RWPE1 (cell line): ENCODE measurements at regions not wholly inside any gene's neighbourhood (a gene's known extent, or its start where the extent isn't known, plus 50 kb on each side); places are given as distances from the start of the nearest gene placed in this dataset.

ENCODE experiments used
- CTCF ChIA-PET: fragments of 350-600 bp; sonication (Branson Sonifier 250); formaldehyde crosslinking; extraction: SDS; loops from one replicate; lab custom pipeline; 2021; lab: Yijun Ruan, JAX
- POLR2A ChIA-PET: fragments of 400-600 bp; formaldehyde crosslinking; extraction: SDS; loops from one replicate; lab custom pipeline; 2020; ENCODE audit warnings: antibody characterized with exemption; ENCODE audit not compliant: low non-redundant PET; lab: Yijun Ruan, JAX
- DNase-seq: peaks from one replicate; pipeline ENCODE4 v3.0.0; 2012; ENCODE audit warnings: low spot score
- H3K27ac ChIP-seq: fragments of 450-650 bp; 2 replicates; pipeline ENCODE4 v1.5.1; 2017
- TF ChIP-seq, protein P1 (sequence below): fragments of 450-650 bp; conservative IDR thresholded peaks from 2 replicates; pipeline ENCODE4 v1.5.1; 2017; ENCODE audit warnings: low read depth, mild to moderate bottlenecking

- TF ChIP-seq, protein P1, sequence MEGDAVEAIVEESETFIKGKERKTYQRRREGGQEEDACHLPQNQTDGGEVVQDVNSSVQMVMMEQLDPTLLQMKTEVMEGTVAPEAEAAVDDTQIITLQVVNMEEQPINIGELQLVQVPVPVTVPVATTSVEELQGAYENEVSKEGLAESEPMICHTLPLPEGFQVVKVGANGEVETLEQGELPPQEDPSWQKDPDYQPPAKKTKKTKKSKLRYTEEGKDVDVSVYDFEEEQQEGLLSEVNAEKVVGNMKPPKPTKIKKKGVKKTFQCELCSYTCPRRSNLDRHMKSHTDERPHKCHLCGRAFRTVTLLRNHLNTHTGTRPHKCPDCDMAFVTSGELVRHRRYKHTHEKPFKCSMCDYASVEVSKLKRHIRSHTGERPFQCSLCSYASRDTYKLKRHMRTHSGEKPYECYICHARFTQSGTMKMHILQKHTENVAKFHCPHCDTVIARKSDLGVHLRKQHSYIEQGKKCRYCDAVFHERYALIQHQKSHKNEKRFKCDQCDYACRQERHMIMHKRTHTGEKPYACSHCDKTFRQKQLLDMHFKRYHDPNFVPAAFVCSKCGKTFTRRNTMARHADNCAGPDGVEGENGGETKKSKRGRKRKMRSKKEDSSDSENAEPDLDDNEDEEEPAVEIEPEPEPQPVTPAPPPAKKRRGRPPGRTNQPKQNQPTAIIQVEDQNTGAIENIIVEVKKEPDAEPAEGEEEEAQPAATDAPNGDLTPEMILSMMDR: no peak
- POLR2A ChIA-PET: no interaction called here
- CTCF ChIA-PET: no interaction called here
- no peak overlapping the region for H3K27ac ChIP-seq
- no peak for DNase-seq
Observed at GRCh38 chr3:111339017-111339416, 203.0 kb upstream of the CD96 start.

DNA sequence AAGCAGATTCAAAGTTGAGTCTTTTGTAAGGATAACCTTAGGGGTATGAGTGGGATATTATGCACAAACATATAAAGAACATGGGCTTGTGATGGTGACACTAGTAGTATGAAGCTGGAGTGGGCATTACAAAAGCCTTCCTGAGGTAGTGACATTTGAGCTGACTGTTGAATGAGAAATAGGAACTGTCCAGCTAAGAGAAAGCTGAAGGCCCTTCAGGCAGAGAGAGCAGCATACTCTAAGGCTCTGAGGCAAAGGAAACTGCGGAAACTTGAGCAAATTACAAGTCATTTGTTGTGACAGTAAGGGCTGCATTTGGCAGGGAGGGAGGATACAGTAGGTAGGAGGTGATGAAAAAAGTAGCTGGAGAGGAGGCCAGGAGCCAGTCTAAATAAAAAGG lies 190.7 kb upstream of the CD96 start:
- no peak for DNase-seq
- TF ChIP-seq, protein P1: no peak
- ChIA-PET POLR2A (no interaction called here), CTCF (interaction anchor here (0.6 kb wide), 1 partner anchor 61 kb away, joined by 3 read pairs; no protein-coding TSS in a partner anchor)
- H3K27ac ChIP-seq: no peak overlapping the region

DNA sequence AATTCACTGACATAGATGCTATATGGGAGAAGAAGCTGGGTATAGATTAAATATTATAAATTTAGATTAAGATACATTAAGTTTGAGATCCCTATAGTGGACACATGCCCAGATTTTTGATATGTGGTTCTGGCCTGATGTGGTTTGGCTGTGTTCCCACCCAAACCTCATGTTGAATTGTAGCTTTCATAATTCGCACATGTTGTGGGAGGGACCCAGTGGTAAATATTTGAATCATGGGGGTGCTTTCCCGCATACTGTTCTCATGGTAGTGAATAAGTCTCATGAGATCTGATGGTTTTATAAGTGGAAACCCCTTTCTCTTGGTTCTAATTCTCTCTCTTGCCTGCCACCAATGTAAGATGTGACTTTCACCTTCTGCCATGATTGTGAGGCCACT lies 189.4 kb upstream of the CD96 start:
- no peak for DNase-seq
- ChIA-PET CTCF (no interaction called here), POLR2A (no interaction called here)
- TF ChIP-seq, protein P1: no peak
- no peak overlapping the region for H3K27ac ChIP-seq

DNA sequence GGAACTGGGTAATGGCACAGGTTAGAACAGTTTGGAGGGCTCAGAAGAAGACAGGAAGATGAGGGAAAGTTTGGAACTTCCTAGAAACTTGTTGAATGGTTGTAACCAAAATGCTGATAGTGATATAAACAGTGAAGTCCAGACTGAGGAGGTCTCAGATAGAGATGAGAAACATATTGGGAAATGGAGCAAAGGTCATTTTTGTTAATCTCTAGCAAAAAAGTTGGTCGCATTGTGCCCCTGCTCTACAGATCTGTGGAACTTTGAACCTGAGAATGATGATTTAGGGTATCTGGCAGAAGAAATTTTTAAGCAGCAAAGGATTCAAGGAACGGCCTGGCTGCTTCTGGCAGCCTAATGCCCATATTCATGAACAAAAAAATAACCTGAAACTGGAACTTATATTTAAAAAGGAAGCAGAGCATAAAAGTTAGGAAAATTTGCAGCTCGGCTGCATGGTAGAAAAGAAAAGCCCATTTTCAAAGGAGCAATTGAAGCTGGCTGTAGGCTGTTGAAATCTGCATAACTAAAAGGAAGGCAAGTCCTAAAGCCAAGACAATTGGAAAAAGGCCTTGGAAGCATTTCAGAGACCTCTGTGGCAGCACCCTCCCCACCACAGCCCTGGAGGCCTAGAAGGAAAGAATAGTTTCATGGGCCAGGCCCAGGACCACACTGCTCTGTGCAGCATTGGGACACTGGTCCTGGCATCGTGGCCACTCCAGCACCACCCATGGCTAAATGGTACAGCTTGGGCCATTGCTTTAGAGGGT lies 182.6 kb upstream of the CD96 start:
- ChIA-PET CTCF (no interaction called here), POLR2A (no interaction called here)
- no peak overlapping the region for H3K27ac ChIP-seq
- TF ChIP-seq, protein P1: no peak
- DNase-seq: no peak

GRCh38 chr3:111362381-111363009 lies 179.5 kb upstream of the CD96 start:
- H3K27ac ChIP-seq: no peak overlapping the region
- DNase-seq: no peak
- ChIA-PET CTCF (no interaction called here), POLR2A (no interaction called here)
- TF ChIP-seq, protein P1: no peak

DNA sequence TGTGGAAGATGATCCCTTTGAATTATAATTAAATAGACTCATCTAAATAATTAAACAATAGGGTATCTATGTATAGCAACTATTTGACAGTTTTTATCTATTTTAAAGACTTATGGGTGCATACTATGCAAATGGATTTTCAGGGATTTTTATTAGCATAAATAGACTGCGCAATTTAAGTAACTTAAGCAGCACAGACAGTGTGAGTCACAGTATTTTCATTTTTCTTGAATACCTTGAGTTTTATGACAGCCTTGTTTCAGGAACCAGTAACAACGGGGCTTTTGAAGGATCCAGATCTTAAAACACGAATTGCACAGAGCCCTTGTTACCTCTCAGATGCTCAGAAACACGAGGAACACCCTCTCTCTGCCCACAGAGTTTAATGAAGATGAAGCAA lies 175.5 kb upstream of the CD96 start:
- CTCF ChIA-PET: no interaction called here
- POLR2A ChIA-PET: no interaction called here
- TF ChIP-seq, protein P1: no peak

More for the DNA sequence above, 175.5 kb upstream of the CD96 start:
- DNase-seq: no peak
- no peak overlapping the region for H3K27ac ChIP-seq
